Dermis microvascular lymphatic vessel endothelial cell (primary cell): ENCODE measurements at regions not wholly inside any gene's neighbourhood (a gene's known extent, or its start where the extent isn't known, plus 50 kb on each side); places are given as distances from the start of the nearest gene placed in this dataset.
"Not testable (repeated sequence)": the region's sequence is repeated elsewhere in the genome, so short reads cannot be mapped to it uniquely, and the experiment has no call there.

ENCODE experiments used
- DNase-seq, 2 donors: peaks; one replicate each; pipeline versions ENCODE4 v3.0.0 to v3.0.0-alpha.2; 2010; ENCODE audit warnings: low read depth in 2 of 2

DNA sequence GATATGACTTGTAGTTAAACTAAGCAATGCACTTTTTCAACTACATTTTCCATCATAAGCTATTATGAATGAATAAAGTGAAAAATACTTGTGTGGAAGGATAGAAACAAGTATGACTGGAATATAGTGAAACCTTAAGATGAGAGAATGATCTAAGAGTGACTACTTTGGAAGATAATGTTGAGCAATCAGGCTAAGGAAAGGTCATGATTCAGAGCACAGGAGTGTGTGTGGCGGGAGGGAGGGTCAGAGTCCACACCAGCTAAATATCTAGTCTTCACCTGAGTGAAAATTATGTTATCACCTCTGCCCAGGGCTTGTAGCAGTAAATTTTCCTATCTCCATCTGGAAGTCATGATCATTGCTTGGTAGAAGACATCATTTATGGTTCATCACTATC is 833.4 kb upstream of the ATXN8OS start:
- DNase-seq: no peak

DNA sequence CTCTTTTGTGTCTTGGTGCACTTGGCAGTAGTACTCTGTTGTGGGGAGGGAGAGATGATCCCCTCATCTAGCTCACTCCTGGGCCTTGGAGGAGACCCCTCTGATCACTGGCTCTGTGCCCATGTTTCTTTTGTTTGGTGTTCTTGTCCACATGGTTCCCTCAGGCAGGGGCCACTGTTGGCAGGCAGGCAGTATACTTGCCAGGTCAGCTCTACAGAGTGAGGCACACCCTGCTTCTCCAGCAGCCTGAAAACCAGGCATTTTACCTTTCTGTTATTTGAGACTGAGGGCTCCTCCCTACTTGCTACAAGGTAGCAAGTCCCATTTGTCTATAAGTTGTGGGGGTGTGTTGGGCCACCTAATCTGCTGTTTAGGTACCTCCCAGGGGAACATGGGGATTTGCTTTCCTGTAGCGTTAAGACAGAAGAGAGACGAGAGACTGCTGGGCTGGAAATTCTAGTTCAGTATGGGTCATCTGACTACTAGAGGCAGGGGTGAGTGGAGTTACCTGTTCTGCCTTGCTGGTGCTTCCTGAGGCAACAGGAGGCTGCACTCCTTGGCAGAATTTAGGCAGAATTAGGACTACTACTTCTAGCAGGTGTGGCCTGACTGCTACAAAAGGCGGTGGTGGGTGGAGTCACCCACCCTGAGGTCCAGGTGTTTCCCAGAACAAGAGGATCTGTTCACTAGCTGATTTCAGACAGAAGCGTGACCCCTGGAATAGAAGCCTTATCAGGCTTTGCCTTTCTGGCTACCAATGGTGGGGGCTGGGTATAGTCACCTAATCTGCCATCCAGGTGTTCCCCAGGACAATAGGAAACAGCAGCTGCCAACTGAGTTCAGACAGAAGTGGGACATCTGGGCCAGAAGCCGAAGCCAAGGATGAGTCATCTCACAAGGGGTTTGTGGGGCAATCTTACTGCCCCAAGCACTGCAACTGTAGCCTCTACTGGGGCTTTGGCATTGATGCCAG is 843.0 kb upstream of the ATXN8OS start:
- no peak for DNase-seq

DNA sequence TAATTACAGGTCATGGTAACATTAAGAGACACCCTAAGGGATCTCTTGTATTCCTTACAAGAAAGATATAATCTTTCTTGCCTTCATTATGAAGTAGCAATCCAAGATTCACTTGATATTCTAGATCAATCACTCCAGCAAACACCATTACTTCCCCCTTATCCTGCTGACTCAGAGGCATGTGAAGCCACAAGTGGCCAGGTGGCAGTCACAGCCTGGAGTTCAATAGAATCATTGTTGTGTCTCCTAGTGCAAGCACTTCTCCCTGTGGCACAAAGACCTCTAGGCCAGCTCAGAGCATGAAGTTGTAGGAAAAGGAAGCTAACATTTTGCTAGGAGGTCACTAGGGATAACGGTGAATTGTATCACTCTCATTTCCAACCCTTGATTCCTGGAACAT is 864.3 kb upstream of the ATXN8OS start:
- no peak for DNase-seq

DNA sequence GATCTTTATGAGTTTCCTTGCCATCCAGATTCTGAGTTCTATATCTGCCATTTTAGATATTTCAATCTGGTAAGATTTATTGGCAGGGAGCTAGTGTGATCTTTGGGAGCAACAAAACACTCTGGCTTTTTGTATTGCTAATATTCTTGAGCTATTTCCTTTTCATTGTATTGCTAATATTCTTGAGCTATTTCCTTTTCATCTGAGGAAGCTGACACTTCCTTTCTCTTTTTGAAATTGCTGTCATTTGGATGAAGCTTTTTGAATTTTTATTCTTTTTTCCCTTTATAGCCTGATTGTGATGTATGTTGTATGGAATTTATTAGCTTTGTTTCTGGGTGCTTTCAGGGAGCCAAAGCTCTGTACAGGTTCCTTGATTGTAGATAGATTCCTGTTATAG is 873.5 kb upstream of the ATXN8OS start:
- no peak for DNase-seq

DNA sequence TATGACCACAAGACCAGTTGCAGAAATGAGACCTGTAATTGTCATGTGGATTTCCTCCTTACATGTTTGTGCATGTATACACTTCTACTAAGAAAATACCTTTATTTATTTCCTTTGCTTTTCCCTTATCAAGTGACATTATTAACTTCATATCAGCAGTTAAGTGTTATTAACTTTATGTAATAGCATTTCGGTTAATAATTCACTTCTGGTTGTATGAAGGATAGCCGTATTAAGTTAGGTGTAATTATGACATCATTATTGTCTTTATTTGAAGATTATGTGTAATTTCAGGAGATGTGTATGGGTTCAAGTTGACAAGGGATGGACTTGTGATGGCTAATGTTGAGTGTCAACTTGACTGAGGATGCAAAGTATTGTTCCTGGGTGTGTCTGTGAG is 881.2 kb upstream of the ATXN8OS start:
- no peak for DNase-seq

DNA sequence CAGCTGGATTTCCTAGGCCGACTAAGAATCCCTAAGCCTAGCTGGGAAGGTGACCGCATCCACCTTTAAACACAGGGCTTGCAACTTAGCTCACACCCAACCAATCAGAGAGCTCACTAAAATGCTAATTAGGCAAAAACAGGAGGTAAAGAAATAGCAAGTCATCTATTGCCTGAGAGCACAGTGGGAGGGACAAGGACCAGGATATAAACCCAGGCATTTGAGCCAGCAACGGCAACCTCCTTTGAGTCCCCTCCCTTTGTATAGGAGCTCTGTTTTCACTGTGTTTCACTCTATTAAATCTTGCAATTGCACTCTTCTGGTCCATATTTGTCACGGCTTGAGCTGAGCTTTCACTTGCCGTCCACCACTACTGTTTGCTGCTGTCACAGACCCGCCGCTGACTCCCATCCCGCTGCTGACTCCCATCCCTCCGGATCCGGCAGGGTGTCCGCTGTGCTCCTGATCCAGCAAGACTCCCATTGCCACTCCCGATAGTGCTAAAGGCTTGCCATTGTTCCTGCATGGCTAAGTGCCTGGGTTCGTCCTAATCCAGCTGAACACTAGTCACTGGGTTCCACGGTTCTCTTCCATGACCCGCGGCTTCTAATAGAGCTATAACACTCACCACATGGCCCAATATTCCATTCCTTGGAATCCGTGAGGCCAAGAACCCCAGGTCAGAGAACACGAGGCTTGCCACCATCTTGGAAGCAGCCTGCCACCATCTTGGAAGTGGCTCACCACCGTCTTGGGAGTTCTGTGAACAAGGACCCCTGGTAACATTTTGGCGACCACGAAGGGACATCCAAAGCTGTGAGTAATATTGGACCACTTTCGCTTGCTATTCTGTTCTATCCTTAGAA is 885.8 kb upstream of the ATXN8OS start:
- not testable (repeated sequence) for DNase-seq

DNA sequence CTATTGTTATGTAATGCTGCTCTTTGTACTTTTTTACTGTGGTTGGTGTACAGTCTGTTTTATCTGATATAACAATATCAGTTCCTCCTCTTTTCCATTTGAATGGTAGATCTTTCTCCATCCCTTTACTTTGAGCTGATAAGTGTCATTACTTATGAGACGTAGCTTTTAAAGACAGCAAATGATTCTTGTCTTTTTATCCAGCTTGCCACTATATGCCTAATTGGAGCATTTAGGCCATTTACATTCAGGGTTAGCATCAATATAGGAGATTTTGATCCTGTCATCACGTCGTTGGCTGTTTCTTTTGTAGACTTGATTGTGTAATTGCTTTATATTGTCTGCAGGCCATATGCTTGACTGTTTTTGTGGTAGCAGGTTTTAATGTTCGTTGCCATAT is 894.2 kb upstream of the ATXN8OS start:
- DNase-seq: no peak

DNA sequence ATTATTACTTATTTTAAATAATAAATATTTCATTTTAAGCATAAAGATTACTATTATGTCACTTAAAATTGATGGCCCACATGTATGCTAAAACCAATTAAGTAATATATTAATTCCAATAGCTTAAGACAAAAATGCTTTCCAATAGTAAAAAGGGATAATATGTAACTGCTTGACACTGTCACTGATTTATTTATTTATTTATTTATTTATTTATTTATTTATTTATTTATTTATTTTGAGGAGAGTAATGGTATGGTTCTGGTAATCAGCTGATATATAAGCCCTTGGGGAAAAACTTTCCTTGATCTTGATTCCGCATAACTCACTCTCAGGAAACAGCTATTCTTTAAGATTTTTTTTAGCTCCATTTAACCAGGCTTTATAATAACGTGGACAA is 903.0 kb upstream of the ATXN8OS start:
- no peak for DNase-seq

DNA sequence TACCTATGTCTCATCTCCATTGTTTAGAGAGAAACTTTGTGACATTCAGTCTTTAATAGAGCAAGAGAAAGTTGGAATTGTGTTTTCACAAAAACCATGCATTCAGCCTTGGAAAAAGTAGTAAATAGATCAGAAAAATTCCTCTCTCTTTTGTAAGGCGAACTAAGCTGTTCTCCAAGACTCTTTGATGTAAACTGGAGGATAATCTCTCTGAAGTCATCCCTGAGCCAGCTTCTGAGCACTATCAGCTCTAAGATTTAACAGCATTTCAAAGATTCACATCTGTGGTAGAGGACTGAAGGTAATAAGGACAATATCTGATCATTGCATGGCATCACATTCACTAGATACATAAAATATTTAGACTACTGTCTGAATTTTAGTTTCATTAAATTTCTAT is 904.6 kb upstream of the ATXN8OS start:
- DNase-seq: no peak

DNA sequence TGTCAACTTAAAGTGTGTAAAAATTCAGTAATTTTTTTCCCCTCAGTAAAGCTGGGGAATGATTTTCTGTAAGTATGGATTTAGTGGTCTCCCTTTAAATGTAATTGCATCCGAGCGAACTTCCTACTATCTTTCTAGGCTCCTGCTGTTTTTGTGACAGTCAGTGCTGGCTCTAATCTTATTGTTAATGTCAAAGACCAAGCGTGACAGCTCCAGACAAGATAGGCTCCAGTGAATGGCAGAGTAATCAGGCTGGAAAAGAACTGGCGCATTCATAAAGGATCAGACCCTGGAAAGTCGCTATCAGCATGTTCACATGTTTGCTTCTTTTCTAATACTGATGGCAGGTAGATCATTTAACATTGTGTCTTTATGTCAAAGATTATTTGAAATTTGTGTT is 908.0 kb upstream of the ATXN8OS start:
- no peak for DNase-seq

DNA sequence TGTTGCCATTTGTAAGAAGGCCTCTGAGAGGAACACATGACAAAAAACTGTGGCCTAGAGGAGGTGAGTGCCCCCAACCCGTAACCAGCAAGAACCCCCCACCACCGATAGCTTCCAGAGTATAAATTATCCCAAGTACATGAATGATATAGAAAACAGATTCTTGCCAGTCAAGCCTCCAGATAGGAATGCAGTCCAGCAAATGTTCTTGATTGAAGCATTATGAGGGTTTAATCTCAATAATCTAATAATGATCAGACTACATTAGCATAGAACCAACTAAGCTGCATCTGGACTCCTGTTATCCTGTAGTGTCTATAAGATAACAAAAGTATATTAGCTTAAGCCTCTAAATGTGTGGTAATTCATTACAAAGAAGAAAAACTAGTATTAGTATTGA is 908.9 kb upstream of the ATXN8OS start:
- no peak for DNase-seq

DNA sequence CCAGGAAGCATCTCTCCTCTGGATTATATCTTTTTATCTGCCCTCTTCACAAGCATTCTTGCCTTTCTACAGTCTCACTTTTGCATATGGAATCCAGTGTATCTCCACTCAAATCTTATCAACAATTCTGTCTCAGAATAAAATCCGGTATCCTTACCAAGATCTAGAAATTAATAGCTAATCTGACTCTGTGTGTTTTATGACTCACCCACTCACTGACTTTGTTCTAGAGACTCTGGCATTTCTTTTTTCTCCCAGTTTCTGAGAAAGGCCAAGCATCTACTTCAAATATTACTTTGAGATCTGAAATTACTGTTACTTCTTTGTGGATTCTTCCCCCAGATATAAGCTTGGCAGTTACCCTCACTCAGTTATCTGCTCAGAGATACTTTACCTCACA is 913.5 kb upstream of the ATXN8OS start:
- no peak for DNase-seq

DNA sequence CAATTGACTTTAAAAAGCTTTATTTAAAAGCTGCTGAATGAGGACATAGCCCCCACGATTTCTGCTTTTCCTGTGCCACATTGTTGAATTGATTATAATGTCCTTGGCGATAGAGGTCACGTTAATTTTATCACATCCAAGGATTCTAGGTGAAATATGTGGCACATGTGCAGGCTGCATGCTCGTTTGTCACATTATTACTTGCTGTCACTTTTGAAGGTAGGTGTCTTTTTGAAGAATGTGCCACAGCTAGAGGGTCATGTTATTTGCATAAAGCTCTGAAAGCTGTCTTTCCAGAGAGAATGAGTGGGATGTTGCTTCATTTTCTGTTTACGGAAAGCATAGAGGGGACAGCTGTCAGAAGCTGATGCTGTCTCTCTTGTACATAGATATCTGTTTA is 927.6 kb upstream of the ATXN8OS start:
- no peak for DNase-seq

DNA sequence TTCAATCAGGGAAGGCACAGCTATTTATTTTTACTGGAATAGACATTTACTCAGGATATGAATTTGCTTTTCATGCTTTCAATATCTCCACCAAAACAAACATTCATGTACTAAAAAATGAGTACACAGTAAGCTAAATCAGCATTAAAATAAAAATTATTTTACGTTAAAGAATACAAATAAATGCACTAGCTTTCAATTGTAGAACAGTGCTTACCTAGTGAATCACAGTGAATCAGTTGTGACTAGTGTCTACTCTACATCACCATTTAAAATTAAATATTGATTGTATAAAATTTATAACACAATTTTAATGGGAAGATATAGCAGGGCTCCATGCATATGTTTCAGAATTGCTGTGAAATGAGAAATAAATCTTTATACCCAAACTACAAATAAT is 929.6 kb upstream of the ATXN8OS start:
- DNase-seq: no peak

DNA sequence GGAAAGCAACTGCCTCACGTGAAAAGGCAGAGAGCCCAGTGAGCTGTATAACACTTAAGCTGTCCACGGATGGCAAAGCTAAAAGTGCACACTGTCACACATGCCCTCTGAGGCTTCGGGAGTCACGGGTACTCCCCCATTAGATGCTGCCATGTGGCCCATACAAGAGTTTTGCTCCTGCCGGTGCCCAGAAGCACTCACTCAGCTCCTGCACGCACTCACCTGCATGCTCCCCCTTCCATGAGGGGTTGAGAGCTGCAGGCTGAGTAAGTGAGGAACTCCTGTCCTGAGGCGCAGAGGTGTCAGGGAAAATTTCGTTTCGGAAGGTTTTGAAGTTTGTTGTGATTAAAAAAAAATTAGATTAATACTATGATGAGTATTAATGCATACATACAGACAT is 939.2 kb upstream of the ATXN8OS start:
- no peak for DNase-seq

DNA sequence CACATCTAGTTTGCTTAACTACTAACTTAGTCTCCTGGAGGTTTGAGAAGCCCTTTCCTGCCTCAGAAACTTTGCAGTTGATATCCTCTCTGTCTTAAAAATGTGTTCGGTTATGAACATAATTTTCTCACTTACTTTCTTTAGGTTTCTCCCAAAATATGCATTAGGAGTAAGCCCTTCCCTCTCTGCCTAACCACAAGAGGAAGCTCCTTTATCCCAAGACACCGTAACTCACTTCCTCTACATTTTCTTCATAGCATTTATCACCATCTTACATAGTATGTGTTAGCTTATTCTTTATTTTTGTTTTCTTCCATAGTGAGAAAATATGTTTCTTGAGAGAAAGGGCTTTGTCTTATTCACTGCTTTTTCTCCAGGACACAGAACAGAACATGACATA is 952.5 kb upstream of the ATXN8OS start:
- no peak for DNase-seq

DNA sequence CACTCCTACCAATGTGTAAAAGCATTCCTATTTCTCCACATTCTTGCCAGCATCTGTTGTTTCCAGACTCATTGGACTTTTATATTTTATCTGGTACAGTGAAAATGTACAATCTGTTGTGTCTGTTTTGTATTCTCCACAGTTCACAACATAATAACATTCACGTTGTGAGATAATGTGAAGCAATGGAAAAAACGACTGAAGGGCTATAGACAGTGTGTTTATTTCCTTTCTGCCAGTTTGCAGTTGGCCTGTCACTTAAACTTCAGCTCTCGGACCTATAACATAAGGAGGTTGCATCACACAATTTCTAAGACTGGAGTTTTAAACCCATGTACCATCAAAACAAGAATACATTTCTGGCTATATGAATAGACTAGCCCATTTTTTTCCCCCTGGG is 965.5 kb upstream of the ATXN8OS start:
- DNase-seq: no peak

DNA sequence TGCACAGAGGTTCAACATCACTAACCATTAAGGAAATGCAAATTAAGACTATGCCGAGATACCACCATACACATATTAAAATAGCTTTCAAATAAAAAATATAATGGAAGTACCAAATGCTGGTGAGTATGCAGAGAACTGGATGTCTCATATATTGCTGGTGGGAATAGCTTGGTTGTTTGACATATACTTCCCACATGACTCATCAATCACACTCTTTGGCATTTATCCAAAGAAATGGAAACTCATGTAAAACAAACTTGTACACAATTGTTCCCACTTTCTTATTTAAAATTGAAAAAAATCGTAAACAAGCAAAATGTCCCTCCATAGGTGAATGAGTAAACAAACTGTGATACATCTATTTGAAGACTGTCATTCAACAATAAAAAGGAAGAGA is 982.6 kb upstream of the ATXN8OS start:
- peak in 1 of 2 donors; percentile 1 for DNase-seq

DNA sequence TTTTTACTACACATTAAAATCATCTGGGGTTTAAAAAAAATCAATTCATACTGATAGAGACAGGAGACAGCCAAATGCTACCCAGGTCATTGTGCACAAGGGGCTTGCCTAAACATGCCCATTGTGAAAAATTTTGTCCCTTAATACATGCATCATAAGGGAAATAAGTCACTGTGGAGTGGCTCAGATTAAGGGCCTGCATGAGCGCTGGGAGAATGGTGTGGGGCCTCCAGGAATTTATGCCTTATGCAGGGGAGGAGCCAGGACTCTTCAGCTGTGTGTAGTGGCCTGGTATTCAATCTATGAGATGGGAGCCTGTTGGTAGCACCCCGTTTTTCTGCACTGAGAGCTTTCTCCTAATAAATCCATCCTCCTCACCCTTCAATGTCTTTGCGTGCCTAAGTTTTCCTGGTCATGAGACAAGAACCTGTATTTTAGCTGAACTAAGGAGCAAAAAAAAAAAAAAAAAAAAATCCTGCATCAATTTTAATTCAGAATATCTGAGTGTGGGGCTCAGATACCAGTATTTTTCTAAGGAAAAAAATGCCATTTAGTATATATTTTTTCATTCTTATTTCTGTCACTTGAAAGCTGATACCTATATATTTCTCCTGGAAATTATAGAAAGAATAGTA is 997.6 kb upstream of the ATXN8OS start:
- no peak for DNase-seq

DNA sequence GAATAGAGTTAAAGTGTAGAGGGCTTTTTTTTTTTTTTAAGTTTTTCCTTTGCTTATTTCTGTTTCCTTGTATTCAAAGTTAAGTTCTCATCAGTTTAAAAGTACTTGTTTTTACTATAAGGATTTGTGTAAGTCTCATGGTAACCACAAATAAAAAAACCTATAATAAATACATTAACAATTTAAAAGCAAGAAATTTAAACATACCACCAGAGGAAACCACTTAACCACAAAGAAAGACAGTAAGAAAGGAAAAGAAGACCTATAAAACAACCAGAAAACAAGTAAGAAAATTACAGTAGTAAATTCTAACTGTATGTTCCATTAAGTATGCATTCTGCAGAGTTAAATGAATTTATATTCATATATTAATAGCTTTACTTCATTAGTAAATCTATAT is 999.1 kb upstream of the ATXN8OS start:
- DNase-seq: no peak

DNA sequence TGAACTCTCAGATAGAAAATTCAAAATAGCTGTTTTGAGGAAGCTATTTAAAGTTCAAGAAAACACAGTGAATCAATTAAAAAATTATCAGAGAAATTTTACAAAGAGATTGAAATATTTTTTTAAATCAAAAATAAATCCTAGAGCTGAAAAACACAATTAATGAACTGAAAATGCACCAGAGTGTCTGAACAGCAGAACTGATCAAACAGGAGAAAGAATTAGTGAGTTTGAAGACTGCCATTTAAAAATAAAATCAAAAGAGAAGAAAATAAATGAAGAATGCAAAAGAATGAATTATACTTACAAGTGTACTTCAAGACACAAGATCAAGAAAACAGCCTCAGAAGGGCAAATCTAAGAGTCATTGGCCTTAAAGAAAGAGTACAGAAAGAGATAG is 1000.2 kb upstream of the ATXN8OS start:
- DNase-seq: no peak

DNA sequence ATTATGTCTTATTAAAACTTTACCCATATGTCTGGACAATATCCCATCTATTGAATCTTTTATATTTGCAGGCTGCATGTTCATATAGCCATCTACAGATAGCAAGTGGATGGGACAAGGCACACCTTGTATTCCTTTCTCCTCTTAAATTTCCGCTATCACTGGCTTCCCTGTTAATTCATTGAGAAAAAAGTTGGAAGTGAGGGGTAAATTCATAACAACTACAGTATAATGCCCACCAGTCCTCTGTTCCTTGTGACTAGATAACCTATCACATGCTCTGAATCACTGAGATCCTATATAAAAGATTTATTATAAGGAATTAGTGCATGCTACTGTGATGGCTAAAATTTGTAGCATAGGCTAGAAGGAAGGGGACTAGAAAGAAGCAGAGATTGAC is 1005.8 kb upstream of the ATXN8OS start:
- no peak for DNase-seq
